Ovary (tissue), 7 donors: ENCODE measurements at regions not wholly inside any gene's neighbourhood (a gene's known extent, or its start where the extent isn't known, plus 50 kb on each side); places are given as distances from the start of the nearest gene placed in this dataset.

Experiments
- DNase-seq, 5 donors: peaks; one replicate each; pipeline ENCODE4 v3.0.0-alpha.2; 2019 to 2020
- H3K27ac ChIP-seq, 2 donors: fragments of 200-600 bp; one replicate each; pipeline versions ENCODE4 v1.5.1 to v1.8.0; 2019 to 2022
- H3K27me3 ChIP-seq: fragments of 200-600 bp; one replicate; pipeline ENCODE4 v1.8.0; 2022
- H3K36me3 ChIP-seq: fragments of 200-600 bp; sonication (generic); one replicate; pipeline ENCODE4 v1.5.1; 2019
- H3K4me1 ChIP-seq: one replicate; pipeline ENCODE4 v1.8.1; 2013; ENCODE audit warnings: mild to moderate bottlenecking, moderate library complexity; ENCODE audit not compliant: insufficient read depth
- H3K4me3 ChIP-seq: fragments of 200-600 bp; sonication (generic); one replicate; pipeline ENCODE4 v1.5.1; 2017
- H3K9me3 ChIP-seq, 2 donors: fragments of 200-600 bp in 1 of 2; sonication (generic) in 1 of 2; one replicate each; pipeline versions ENCODE4 v1.5.1 to v1.8.1; 2013 to 2019; ENCODE audit warnings: mild to moderate bottlenecking in 1 of 2, moderate library complexity in 1 of 2
- CTCF ChIP-seq, 3 donors: fragments of 450-650 bp in 2 of 3; fragments of 200-600 bp in 1 of 3; IDR thresholded peaks; one replicate each; pipeline versions ENCODE4 v1.5.1 to v1.8.0; 2016 to 2022; ENCODE audit warnings: antibody characterized with exemption in 3 of 3, mild to moderate bottlenecking in 1 of 3
- EP300 ChIP-seq: sonication (generic); formaldehyde crosslinking; IDR thresholded peaks from one replicate; pipeline ENCODE4 v1.6.1; 2017; ENCODE audit warnings: antibody characterized with exemption
- POLR2A ChIP-seq: fragments of 450-650 bp; IDR thresholded peaks from one replicate; pipeline ENCODE4 v1.6.1; 2017; ENCODE audit warnings: antibody characterized with exemption, mild to moderate bottlenecking, moderate library complexity
- WGBS, 3 donors: extraction: QIAGEN DNeasy Blood & Tissue Kit in 1 of 3; methylation state at CpG; one replicate each; pipeline versions ENCODE4 v1.1.5 to v1.1.7; 2013 to 2017; 5-methylcytosine and 5-hydroxymethylcytosine counted together
- intact Hi-C, 4 donors: fragments of 100-400 bp; cut with DNase I; formaldehyde crosslinking; loops; one replicate each; pipeline versions ENCODE4 v1.11.0 to v1.15.1; 2022 to 2023
- donor health status: DM: no; HTN: no; CAD: no; lungs with moderate emphysema.
- donor health status: DM: no; HTN: no; CAD: no.
- donor health status: Bipolar disorder and iron deficiency.
- donor health status: DM: no; HTN: no; CAD: no.
- donor health status: DM: yes; HTN: yes; CAD: no.

GRCh38 chr18:1522249-1522615 is 617.6 kb downstream of the ADCYAP1 start:
- H3K36me3 ChIP-seq: no peaks in the 10 kb centered on the region
- WGBS, 3 donors: 52 to 78% (median 62%) methylated on average over 1 of the region's 1 CpG
- H3K27me3 ChIP-seq: no peaks in the 10 kb centered on the region
- no peak for DNase-seq
- TF ChIP-seq POLR2A: no peak
- TF ChIP-seq CTCF (IDR thresholded peaks at IDR 0.05): no peak
- no peak for TF ChIP-seq EP300
- intact Hi-C loops: no loop called here
- no peaks in the 10 kb centered on the region for H3K9me3 ChIP-seq
- H3K27ac ChIP-seq: no peak overlapping the region
- no peak overlapping the region for H3K4me3 ChIP-seq
- H3K4me1 ChIP-seq: no peaks in the 10 kb centered on the region

- Histone ChIP-seq H3K27ac (no peak overlapping the region), H3K9me3 (no peaks in the 10 kb centered on the region), H3K27me3 (no peaks in the 10 kb centered on the region), H3K36me3 (no peaks in the 10 kb centered on the region), H3K4me3 (no peak overlapping the region), H3K4me1 (no peaks in the 10 kb centered on the region)
- TF ChIP-seq CTCF (IDR thresholded peaks at IDR 0.05): no peak
- no peak for TF ChIP-seq POLR2A
- TF ChIP-seq EP300: no peak
- intact Hi-C loops: no loop called here
- WGBS, 3 donors: 61 to 63% (median 62%) methylated on average over 1 of the region's 1 CpG
- DNase-seq: no peak
Observed at GRCh38 chr18:1526991-1527390, 622.3 kb downstream of the ADCYAP1 start.

- Histone ChIP-seq H3K36me3 (no peaks in the 10 kb centered on the region), H3K27ac (no peak overlapping the region), H3K4me3 (no peak overlapping the region), H3K4me1 (no peaks in the 10 kb centered on the region), H3K9me3 (no peaks in the 10 kb centered on the region), H3K27me3 (no peaks in the 10 kb centered on the region)
- TF ChIP-seq POLR2A: no peak
- TF ChIP-seq CTCF (IDR thresholded peaks at IDR 0.05): no peak
- TF ChIP-seq EP300: no peak
- intact Hi-C loops: no loop called here
- no peak for DNase-seq
- 47 to 63% (median 51%) methylated on average over 3 of the region's 3 CpGs for WGBS, 3 donors
Observed at GRCh38 chr18:1527805-1528204, 623.1 kb downstream of the ADCYAP1 start.

GRCh38 chr18:1528447-1528846 is 623.8 kb downstream of the ADCYAP1 start:
- H3K9me3 ChIP-seq: no peaks in the 10 kb centered on the region
- no peaks in the 10 kb centered on the region for H3K36me3 ChIP-seq
- H3K4me3 ChIP-seq: no peak overlapping the region
- no peaks in the 10 kb centered on the region for H3K27me3 ChIP-seq
- 68 to 88% (median 69%) methylated on average over 1 of the region's 1 CpG for WGBS, 3 donors
- no peak for DNase-seq
- no peak for TF ChIP-seq EP300
- no peak for TF ChIP-seq POLR2A
- no peak for TF ChIP-seq CTCF (IDR thresholded peaks at IDR 0.05)
- H3K4me1 ChIP-seq: no peaks in the 10 kb centered on the region
- H3K27ac ChIP-seq: no peak overlapping the region
- intact Hi-C loops: no loop called here

GRCh38 chr18:1528964-1529509 is 624.4 kb downstream of the ADCYAP1 start:
- TF ChIP-seq CTCF (IDR thresholded peaks at IDR 0.05) (no peak), POLR2A (no peak), EP300 (no peak)
- no peaks in the 10 kb centered on the region for H3K27me3 ChIP-seq
- H3K4me3 ChIP-seq: no peak overlapping the region
- H3K4me1 ChIP-seq: no peaks in the 10 kb centered on the region
- H3K36me3 ChIP-seq: no peaks in the 10 kb centered on the region
- intact Hi-C loops: no loop called here
- no peak overlapping the region for H3K27ac ChIP-seq
- DNase-seq: no peak
- H3K9me3 ChIP-seq: no peaks in the 10 kb centered on the region
- WGBS, 3 donors: 65 to 78% (median 71%) methylated on average over 2 of the region's 2 CpGs
